ENCODE measurements at regions not wholly inside any gene's neighbourhood (a gene's known extent, or its start where the extent isn't known, plus 50 kb on each side); places are given as distances from the start of the nearest gene placed in this dataset.

DNA sequence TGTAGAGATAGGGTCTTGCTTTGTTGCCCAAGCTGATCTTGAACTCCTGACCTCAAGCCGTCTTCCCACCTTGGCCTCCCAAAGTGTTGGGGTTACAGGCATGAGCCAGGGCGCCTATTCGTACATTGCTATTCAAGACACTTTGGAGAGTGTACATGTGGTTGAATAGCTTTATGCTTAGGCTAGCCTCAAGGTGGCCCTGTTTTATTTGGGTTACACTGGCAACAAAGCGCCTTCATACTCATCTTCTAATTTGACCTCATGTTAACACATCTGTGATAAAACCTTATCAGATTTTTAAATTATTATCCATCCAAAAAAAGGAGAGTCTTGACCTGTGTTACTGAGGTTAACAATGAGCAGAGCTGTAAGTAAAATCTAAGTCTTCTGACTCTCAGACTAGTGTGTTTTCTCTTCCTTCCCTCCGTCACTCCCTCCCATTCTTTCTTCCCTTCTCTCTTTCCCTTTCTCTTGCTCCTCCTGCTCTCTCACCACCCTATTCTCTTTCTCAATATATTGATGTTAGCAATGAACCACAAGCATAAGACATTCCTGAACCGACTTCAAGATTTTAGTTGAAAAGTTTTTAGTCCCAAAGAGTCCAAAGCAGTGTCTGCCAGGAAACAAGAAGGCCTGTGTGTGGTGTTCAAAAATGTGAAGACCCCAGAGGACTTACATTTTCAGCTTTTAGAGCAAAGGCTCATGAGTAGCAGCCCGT, 603.7 kb upstream of the CFAP20DC start:
- no peak for DNase-seq

DNA sequence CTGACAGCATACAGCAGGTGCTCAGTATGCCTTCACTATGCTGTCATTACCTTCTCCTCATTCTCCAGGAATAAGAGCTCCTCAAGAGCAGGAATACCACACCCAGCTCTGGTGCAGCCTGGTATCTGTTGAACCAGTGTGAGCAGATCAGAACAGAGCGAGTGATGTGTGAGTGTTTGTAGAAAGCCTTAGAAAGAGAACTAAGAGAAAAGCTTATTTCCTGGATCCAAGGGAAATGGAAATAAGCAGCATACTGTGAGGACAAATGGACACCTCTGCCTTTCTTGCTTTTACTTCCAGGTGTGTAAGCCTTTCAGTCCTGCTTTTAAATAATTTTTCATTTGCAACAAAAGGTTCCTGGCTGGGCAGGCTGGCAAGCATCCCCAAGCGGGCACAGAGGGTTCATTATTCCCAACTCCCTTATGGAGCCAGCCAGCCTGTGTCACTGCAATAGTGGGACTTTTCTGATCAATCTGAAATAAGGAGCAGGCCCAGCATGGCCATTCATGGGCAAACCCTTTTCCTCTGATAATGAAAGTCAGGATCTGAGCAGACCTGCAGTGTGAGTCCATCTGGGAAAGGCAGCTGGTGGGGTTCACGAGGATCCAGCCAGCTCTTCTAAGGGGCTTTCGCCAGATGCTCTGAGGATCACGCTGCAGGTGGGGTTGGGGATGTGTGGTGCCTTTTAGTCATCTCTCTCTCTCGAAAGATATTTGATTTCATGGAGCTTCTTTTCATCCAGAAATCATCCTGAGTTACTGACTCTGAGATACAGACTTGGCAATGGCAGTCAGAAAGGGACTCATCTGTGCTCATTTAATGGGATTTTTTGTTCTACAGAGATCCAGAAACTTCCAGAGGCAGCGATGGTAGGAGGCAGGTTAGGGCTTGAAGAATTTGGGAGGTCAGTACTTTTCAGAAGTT, 594.9 kb upstream of the CFAP20DC start:
- DNase-seq, result no peak

DNA sequence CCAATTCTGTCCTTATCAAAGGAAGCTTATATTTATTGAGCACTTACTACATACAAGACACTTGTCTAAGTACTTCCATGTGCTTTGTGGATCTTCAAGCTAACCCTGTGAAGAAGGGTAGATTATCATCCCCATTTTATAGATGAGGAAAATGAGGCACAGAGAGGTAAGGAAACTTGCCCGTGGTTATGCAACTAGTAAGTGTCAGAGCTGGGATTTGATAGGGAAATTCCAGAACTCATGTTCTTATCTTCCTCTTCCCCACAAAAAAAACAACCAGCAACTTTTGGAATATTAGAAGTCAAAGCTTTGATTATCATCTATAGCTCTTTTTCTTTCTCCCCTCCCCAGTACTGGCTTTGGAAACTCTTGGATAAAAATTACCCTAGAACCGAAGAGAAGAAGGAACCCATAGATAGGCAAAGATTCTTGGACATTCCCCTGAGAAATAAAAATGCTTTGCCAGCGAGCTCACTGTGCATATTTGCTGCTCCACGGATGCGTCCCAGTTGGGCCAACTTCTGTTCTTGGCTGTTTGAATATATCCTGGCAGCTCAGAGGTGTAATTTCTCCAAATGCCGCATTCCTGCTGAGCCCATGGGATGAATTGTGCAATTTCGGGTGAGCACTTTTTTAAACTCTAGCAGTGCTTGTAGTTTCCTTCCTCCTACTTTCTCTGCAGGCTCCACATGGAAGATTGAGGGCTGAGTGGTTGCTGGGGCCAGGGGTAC, 591.5 kb upstream of the CFAP20DC start:
- no peak for DNase-seq

DNA sequence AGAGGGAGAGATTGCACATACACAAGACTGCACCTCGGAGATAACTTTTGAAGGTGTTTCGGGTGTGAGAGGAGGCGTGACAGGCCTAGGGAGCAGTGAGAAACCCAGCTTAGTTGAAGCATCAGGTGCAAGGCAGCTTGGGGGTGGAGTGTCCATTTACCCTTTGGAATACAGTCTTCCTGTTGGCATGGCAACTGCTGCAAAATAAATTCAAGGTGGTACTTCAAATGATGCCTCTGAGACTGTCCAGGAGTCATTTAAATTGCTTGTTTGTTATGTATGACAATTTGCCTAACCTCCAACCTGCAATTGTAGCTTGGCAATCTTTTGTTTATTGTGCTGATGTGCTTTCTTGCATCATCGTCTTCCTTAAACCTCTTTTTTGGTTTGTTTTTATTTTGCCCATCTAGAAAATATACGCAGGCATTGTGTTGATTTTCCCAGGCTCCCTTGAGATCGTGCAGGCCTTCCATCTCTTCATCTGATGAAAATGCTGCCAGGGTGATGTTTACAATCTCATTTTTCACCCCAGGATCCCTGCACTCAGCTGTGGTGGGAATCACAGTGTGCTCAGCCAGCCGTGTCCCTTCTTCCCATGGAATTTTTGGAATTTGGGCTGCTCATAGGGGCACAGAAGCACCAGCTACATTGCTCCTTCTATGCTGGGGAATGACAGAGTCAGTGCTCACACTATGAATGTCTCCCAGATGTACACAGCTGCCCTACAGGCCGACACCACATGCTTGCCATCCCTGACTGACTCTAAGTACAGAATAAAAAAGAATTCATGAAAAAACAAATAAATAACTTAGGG, 583.1 kb upstream of the CFAP20DC start:
- peak; percentile 90 for DNase-seq

DNA sequence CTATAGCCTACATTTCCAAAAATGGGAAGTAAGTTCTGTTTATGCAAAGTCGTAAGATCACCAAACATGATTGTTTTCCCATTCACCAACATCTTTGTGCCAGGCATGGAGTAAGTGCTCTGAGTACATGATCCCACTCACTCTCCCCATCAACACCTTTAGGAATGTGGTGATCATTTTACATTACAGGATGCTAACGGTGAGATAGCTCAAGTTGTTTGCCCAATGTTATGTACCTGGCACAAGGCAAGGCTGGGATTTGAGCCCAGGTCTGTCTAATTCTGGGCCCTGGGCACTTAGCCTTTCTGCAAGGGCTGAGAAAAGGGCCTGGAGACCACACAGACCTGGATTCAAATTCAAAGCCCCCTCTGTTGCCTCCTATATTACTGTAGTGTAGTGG, 581.7 kb upstream of the CFAP20DC start:
- no peak for DNase-seq

DNA sequence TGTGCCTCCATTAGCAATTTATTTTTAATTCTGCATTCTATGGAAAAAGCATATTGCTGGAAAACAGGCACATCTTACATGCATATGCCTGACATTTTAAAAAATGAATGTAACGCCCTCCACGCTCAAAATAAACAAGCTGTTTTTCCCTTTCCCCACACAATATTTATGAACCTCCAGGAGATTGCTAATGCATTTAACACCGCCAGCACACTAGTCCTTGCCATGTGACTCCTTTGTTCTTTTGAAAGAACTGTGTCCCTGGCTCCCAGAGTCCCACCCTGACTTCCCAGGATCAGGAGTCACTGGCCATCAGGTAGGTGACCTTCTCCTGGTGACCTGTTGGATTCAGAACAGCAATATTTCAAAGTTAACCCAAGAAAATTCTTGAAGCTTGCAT, 571.2 kb upstream of the CFAP20DC start:
- no peak for DNase-seq

DNA sequence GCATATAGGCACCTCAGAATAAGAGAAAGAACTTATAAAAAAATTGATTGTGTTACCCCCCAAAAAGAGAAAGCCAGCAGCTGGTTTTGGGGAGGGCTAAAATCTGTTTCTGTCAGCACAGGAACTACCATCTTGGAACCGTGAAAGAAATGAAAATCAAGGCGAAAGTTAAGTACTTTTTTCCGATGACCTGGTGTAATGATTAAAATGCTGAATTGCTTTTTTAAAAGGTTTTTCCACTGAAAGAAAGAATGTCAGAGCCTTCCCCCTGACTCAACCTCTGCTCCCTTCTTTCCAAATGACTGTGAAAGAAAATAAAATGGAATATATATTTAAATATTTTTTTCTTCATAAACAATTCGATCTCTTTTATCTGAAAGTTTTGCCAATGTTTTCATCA, 570.5 kb upstream of the CFAP20DC start:
- no peak for DNase-seq

DNA sequence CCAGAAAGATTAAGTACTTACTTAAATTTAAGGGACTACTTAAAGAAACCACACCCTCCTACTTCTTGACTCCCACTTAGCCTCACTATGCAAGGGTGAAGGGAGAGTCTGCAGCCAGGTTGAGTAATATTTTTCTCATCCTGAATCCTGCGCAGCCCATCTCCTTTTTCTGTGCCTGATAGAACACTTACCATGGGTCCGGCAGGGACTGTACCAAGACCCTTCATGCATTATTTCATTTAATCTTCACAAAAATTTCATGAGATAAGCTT, 562.6 kb upstream of the CFAP20DC start:
- no peak for DNase-seq

DNA sequence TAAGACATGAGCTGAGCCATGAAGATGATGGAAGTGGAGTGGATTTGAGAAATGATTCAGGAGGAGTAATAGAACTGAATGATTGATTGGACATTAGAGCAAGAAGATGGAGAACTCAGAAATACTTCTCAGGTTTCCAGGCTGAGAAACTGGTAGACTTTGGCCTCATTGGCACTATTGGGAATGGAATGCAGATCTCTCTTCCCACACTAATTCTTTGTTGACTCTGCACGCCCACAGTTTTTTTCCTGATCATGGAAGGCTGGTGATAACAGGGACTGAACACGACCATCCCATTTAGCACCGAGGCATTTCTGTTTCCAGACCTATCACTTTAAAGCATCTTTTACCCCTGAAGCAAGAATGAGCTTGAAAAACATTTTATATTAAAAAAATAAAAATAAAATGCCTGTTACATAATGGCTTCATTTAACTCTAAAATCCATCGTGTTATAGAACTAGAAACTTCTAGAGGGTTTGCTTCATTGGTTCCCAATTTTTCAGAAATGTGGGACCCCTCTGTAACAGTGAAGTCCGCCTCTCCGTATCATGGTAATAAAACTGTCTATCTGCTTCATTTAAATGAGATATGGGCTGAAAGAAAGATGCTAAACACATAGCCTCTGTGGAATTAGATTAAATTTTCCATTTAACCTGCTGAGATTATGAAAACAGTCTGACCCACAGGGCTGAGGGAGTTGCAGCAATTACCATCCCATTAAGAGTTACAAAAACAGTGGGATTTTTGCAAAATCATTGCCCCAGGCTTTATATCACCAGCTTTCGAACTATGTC, 562.0 kb upstream of the CFAP20DC start:
- no peak for DNase-seq

DNA sequence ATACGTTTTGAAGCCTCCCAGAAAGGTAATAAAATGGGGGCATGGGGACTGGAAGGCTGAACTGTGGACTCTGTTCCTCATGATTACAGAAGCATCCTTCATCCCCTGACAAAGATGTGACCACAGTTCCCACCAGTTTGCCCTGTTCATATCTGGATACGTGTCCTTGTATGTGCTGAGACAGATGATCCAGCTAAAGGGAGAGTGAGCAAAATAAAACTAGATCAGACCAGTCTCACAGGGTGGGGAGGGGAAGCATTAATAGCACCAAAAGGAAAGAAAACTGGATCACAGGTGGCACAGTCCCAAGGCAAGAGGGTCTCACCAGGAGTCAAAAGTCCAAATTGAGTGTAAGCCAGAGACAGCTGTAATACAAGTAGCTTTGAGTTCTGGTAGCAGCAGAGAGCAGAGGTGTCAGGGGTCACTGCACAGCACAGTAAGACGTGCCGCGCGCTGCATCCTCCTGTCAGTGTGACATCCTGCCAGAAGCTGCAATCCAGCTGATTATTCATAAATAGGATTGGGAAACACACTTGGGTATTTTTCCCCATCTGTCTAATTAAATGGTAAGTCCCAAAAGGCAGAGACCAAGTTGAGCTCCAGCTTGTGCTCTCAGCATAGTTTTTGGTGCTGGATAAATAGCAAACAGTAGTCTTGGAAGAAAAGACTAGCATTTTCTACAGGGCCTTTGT, 560.0 kb upstream of the CFAP20DC start:
- peak; percentile 55 for DNase-seq

DNA sequence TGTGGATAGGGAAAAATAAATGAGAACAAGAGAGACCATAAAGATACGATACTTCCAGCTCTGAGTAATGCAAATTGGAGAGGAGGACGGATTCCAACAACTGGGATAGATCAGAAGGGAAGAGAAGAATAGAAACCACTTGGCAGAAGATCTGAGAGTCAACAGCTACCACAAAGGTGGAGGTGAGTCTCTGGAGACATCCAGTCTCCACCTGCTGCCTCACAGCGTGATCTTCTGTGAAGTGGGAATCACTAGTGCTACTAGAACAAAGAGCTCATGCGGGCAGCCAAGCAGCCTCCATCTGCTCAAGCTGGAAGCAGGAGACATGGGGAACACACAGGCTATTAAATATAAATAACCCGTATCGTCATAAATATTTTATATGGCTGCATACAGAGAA, 558.5 kb upstream of the CFAP20DC start:
- DNase-seq, result no peak

DNA sequence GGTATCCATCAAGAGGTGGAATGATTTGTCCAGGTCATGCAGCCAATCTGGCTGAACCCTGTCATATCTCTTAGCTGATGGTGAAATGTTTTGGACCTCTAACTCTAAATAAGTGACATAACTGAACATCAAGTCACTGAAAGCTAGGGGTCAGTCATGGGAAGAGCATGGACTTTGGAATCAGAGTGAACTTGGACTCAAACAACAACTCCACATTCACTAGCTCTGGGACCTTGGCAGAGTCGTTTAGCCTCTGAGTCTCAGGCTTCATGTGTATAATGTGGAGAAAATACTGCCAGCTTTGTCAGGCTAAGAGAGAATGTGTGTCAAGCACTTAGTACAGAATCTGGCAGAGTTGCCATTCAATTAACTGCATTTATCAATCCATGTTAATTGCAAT, 557.8 kb upstream of the CFAP20DC start:
- peak; percentile 35 for DNase-seq

DNA sequence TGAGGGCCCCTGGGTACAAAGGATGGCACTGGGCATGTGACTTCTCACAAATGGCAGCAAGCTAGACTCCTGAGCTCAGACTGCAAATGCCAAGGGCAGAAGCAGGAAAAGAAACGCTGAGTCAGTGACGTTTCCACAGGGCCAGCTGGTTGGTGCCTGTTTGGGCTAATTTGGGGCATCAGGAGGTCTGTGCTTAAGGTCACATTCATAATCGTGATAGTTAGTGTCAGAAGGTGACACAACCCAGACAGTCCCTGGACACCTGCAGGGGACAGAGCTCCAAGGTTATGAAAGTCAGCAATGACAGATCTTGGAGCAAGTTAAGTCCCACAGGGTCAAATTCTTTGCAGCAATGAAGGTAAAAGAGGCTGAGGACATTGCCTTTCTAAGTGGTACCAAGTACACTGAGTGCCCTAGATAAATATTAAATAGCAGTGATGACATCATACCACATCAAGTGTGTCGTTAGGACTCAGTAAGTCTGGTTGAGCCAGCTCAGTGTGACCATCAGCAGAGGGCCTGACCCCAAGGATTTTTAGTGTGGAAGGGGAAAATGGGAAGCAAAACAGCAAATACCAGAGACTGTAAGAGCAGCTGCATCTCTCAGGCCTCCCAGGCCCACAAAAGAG, 556.9 kb upstream of the CFAP20DC start:
- no peak for DNase-seq

DNA sequence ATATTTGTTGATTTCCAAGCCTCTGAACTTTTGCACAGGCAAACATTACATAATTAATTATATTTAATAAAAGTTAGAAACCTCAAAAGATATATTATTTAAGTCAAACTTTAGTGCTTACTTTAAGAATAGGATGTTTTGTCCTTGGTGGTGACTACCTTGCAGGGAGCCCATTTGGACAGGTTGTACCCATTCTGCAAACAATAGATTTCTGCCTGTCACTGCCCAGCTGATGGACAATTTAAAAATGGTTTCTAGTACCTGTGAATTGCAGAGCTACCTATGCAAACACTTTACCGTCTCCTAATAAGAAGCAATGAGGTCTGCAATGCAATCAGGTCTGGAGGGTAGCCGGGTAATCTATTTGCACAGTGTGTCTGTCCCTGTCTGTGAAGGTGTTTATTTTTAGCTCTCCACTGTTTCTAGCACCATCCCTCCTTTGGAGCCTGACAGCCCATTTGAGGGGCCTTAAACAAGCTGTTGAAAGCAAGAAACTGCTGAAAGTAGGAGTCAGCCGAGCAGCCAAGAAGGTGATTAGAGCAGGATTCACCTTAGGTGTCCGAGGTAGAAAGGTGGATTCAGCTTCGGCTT, 556.2 kb upstream of the CFAP20DC start:
- DNase-seq, result peak; percentile 21

DNA sequence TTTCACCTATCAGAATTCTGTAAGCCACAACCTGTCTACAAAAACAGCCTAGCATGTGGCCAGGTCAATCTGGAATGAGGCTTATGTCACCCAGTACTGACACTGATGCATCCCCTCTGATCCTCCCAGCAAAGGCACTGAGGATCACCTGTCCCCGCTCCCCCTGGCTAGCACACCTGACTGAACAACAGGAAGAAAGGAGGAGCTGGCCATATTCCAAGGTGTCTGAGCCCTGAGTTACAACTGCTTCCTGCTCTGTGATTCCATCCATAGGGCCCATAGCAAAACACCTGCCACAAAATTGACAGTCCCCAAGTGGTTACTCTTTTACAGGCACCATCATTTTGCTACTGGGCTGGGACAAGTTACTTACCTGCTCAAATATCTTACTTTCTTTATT, 555.5 kb upstream of the CFAP20DC start:
- DNase-seq, result no peak

DNA sequence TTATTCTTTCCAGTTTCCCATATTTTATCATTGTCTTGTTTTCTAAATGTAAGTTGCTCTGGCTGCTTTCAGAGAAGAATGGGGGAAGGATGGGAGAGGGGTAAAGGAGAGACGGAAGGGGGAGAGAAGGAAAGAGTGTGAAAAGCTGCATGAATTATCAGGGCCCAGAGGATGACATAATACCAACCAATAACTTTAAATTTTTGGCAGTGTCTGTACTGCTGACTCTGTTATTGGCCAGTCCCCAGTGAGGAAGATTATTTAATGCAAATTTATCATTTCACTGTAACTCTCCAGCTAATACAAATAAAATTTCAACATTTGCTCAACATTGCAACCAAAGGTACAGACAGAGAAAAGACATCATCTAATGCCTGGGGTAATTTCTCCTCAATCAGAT, 551.7 kb upstream of the CFAP20DC start:
- DNase-seq, result no peak

DNA sequence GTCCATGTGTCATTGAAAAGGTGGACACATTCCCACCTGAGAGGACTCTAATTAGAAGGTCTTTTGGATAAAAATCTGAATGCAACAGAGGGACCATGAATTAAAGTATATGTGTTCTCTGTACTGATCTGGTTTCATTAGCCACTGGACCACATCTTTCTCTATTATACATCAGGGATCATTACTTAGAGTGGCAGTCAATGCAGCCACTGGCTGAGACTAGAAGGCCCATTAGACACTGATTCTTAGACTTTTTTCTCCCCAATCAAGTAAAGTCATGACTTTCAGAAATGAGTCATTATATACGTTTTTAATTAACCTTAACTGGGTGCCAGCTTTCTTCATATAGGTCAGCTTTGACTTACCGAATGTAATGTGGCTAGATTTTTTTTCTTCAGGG, 550.8 kb upstream of the CFAP20DC start:
- DNase-seq, result no peak

DNA sequence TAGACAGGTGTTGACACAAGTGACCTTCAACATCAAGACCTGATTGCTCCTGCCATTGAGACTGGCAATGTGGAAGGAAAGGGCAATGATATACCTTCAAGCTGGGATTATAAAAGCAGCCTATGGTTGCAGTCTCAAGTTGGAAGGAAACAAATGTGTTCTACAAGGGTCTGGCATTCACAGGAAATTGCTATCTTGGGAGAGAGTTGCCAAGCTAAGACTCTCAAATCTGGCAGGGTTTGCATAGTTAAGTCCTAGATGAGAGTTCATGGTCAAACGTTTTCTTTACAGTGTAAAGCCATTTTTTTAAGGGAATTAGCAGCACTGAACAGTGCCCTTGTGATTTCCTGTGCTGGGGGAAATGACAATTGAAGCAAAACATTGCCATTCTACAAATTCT, 546.9 kb upstream of the CFAP20DC start:
- DNase-seq, result no peak

DNA sequence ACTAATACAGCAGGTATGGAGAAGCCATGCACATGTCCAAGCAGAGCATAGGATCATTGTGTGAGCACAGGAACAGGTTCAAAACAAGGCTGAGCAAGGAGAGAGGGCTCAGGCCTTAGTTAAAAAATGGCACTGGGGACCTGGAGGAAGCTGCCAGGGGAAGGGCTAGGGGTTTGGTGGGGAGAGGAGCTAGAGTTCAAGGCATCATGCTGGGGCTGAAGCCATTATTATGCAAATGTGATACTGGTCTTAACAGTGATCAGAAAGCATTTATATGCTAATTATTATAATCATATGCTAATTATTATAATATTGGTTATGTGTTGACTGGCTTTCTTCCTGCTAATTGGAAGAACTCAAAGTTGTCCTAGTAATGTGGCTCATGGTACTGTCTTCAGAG, 546.0 kb upstream of the CFAP20DC start:
- DNase-seq, result no peak

DNA sequence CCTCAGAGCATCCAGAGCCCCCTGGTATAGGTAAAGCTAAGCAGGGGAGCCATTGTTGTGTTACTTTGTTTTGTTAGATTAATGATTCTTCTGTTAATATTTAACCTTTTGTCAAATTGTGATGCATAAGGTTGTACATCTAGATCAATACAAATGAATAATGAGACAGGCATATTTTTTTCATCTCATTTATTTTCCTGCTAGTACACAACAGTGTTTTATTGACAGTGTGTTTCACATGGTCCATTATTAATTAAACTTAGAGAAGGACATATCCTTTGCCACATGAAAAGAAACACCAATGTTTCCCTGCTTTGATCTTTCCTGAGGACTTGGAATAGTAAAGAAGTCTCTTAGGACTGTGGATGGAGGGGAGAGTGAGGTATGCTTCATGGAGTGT, 543.6 kb upstream of the CFAP20DC start:
- DNase-seq, result no peak

Data from tongue (tissue), 1 donor.